ENCODE measurements at regions not wholly inside any gene's neighbourhood (a gene's known extent, or its start where the extent isn't known, plus 50 kb on each side); places are given as distances from the start of the nearest gene placed in this dataset.

GRCh38 chr2:121089166-121089510, 195.9 kb downstream of the TFCP2L1 start:
- TF ChIP-seq CTCF (IDR thresholded peaks at IDR 0.05; ENCODE audit: insufficient read depth, low read depth, low read length) (no peak), EZH2 (IDR thresholded peaks at IDR 0.05; ENCODE audit: insufficient read depth, low read length) (no peak)
